ENCODE measurements at regions not wholly inside any gene's neighbourhood (a gene's known extent, or its start where the extent isn't known, plus 50 kb on each side); places are given as distances from the start of the nearest gene placed in this dataset.

GRCh38 chr6:131408811-131409210 lies 164.2 kb upstream of the ARG1 start:
- TF ChIP-seq, protein P1, sequence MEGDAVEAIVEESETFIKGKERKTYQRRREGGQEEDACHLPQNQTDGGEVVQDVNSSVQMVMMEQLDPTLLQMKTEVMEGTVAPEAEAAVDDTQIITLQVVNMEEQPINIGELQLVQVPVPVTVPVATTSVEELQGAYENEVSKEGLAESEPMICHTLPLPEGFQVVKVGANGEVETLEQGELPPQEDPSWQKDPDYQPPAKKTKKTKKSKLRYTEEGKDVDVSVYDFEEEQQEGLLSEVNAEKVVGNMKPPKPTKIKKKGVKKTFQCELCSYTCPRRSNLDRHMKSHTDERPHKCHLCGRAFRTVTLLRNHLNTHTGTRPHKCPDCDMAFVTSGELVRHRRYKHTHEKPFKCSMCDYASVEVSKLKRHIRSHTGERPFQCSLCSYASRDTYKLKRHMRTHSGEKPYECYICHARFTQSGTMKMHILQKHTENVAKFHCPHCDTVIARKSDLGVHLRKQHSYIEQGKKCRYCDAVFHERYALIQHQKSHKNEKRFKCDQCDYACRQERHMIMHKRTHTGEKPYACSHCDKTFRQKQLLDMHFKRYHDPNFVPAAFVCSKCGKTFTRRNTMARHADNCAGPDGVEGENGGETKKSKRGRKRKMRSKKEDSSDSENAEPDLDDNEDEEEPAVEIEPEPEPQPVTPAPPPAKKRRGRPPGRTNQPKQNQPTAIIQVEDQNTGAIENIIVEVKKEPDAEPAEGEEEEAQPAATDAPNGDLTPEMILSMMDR (IDR thresholded peaks at IDR 0.05) = no peak
- TF ChIP-seq EZH2 (IDR thresholded peaks at IDR 0.05; ENCODE audit: borderline replicate concordance, insufficient read depth, low read depth, low read length, poor library complexity, severe bottlenecking) = no peak

Data from B cell (primary cell).